Chondrocyte (in vitro differentiated cells): ENCODE measurements at regions not wholly inside any gene's neighbourhood (a gene's known extent, or its start where the extent isn't known, plus 50 kb on each side); places are given as distances from the start of the nearest gene placed in this dataset.

Experiments
- DNase-seq: peaks from one replicate; pipeline ENCODE4 v3.0.0; 2021; ENCODE audit warnings: mixed read lengths, low spot score
- H3K27ac Mint-ChIP-seq: one replicate; pipeline ENCODE4 v1.8.0; 2021; ENCODE audit warnings: mild to moderate bottlenecking, moderate library complexity, mixed read lengths; ENCODE audit not compliant: unreplicated experiment
- H3K27me3 Mint-ChIP-seq: 2 replicates; pipeline ENCODE4 v1.8.0; 2021; ENCODE audit warnings: low read depth, mixed read lengths
- H3K36me3 Mint-ChIP-seq: 2 replicates; pipeline ENCODE4 v1.8.0; 2021; ENCODE audit warnings: low read depth, mixed read lengths
- H3K4me1 Mint-ChIP-seq: 2 replicates; pipeline ENCODE4 v1.8.0; 2021; ENCODE audit warnings: low read depth, mild to moderate bottlenecking, mixed read lengths
- H3K4me3 Mint-ChIP-seq: one replicate; pipeline ENCODE4 v1.8.0; 2021; ENCODE audit warnings: mild to moderate bottlenecking, moderate library complexity, mixed read lengths; ENCODE audit not compliant: unreplicated experiment
- H3K9me3 Mint-ChIP-seq: 2 replicates; pipeline ENCODE4 v1.8.0; 2021; ENCODE audit warnings: low read depth, mixed read lengths
- TF ChIP-seq, protein P1 (sequence below): fragments of 200-600 bp; sonication (generic); IDR thresholded peaks from 2 replicates; pipeline ENCODE4 v1.5.0; 2021; ENCODE audit warnings: antibody characterized with exemption, mild to moderate bottlenecking, moderate library complexity

DNA sequence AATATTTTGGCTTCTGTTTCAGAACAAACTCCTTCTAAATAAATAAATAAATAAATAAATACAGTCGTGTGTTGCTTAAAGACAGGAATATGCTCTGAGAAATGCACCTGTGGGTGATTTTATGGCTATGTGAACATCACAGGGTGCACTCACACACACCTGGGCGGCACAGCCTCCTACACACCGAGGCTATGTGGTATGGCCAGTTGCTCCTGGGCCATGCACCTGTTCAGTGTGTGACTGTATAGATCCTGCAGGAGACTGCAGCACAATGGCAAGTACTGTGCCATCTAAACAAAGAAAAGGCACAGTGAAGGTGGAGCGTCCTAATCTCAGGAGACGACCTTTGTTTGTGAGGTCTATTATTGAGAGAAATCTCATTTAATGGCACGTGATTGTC is 1281.1 kb downstream of the TBC1D22A start:
- H3K4me1 Mint-ChIP-seq: no peaks in the 10 kb centered on the region

DNA sequence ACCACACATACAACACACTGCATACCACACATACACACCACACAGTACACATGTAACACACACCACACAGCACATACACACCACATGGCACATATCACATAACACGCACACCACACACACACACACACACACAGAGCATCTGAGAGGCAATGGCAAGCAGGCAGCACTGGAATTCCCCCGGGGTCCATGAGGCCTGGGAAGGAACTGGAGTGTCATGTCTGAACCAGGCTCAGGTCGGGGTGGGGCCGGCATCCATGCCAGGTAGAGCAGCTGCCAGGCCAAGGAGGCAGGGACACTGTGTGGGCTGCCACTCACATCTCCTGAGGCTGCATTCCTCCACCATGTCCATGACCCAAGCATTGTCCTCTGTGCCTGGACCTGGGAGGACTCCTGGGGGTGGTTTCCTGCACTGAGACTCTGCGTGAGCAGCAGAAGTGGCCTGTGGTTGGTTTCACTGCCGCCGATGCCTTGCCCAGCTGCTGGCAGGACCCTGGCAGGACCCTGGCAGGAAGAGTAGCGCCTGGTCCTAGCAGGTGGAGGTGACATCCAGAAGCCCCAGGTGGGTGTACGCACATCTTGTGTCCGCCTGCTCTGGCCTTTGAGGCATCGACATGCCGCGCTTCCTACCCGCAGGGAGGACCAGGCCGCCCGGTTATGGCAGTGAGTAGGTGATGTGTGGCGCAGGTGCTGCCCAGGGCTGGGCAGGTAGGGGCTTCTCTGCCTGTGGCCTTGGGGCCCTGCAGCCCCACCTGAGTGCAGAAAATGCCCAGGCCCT is 1280.4 kb downstream of the TBC1D22A start:
- Mint-ChIP-seq H3K27me3 (peaks cover 3% of the 10 kb centered on the region), H3K27ac (no peak overlapping the region), H3K4me1 (no peaks in the 10 kb centered on the region), H3K36me3 (no peaks in the 10 kb centered on the region), H3K9me3 (peaks cover 3% of the 10 kb centered on the region), H3K4me3 (no peak overlapping the region)
- TF ChIP-seq, protein P1, sequence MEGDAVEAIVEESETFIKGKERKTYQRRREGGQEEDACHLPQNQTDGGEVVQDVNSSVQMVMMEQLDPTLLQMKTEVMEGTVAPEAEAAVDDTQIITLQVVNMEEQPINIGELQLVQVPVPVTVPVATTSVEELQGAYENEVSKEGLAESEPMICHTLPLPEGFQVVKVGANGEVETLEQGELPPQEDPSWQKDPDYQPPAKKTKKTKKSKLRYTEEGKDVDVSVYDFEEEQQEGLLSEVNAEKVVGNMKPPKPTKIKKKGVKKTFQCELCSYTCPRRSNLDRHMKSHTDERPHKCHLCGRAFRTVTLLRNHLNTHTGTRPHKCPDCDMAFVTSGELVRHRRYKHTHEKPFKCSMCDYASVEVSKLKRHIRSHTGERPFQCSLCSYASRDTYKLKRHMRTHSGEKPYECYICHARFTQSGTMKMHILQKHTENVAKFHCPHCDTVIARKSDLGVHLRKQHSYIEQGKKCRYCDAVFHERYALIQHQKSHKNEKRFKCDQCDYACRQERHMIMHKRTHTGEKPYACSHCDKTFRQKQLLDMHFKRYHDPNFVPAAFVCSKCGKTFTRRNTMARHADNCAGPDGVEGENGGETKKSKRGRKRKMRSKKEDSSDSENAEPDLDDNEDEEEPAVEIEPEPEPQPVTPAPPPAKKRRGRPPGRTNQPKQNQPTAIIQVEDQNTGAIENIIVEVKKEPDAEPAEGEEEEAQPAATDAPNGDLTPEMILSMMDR: no peak
- DNase-seq: no peak

More for the DNA sequence above, 1281.1 kb downstream of the TBC1D22A start:
- no peaks in the 10 kb centered on the region for H3K36me3 Mint-ChIP-seq
- H3K4me3 Mint-ChIP-seq: no peak overlapping the region
- H3K9me3 Mint-ChIP-seq: peaks cover 3% of the 10 kb centered on the region
- DNase-seq: no peak
- TF ChIP-seq, protein P1: no peak
- H3K27me3 Mint-ChIP-seq: peaks cover 3% of the 10 kb centered on the region
- H3K27ac Mint-ChIP-seq: no peak overlapping the region

DNA sequence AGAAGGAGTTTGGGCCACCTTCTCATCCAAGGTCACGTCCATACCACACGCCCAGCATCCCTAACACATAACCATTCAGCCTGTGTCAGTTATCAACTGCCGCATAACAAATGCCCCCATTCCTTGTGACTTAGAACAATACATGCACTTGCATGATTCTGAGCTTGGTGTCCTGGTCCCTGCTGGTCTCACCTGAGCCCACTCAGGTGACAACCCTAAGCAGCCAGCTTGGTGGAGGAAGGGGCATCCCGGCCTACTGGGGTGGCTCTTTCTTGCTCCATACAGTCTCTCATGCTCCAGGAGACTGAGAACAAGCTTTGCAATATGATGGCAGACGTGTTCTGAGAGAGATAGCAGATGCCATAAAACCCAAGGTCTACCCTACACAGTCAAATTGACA is 1276.9 kb downstream of the TBC1D22A start:
- no peaks in the 10 kb centered on the region for H3K36me3 Mint-ChIP-seq
- no peaks in the 10 kb centered on the region for H3K4me1 Mint-ChIP-seq
- no peak overlapping the region for H3K4me3 Mint-ChIP-seq
- peaks cover 3% of the 10 kb centered on the region for H3K9me3 Mint-ChIP-seq
- peaks cover 9% of the 10 kb centered on the region for H3K27me3 Mint-ChIP-seq
- no peak for DNase-seq
- TF ChIP-seq, protein P1: no peak
- no peak overlapping the region for H3K27ac Mint-ChIP-seq

DNA sequence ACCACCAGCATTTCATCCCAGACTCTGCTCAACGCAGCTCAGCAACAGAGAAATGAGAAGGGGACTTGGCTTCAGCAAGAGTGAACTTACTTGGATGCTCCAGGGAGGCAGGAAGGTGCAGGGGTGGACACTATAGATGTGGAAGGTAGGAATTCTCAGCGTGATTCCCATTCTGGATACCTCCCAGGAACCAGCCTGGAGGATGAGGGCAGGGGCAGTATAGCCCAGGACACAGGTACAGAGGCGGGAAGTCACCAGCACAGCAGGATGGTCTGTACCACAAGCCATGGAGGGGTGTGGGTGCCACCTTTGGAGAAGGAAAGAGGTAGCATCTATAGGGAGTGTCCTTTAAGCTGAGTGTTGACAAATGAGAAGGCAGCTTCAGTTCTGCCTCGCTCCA is 1275.2 kb downstream of the TBC1D22A start:
- H3K27ac Mint-ChIP-seq: no peak overlapping the region
- no peaks in the 10 kb centered on the region for H3K36me3 Mint-ChIP-seq
- H3K4me1 Mint-ChIP-seq: no peaks in the 10 kb centered on the region
- no peak for DNase-seq
- H3K27me3 Mint-ChIP-seq: peaks cover 9% of the 10 kb centered on the region
- no peak overlapping the region for H3K4me3 Mint-ChIP-seq
- peaks cover 10% of the 10 kb centered on the region for H3K9me3 Mint-ChIP-seq
- TF ChIP-seq, protein P1: no peak

DNA sequence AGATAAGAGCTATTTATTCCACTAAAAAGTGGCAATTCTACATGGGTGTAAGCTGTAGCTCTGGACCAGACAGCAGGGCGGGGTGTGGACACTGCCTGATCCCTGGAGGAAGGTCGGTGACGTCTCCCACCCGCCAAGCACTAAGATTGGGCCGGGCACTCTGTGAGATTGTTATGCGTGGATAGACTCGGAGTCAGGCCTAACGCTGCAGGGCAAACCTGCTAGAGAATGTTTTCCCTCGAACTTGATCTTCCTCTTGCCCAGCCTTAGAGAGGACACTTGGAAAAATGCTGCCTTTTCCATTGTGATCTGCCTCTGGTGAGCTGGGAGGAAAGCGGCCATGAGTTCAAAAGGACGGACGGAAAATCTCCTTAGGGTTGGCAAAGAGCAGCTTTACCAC is 1273.4 kb downstream of the TBC1D22A start:
- H3K27ac Mint-ChIP-seq: no peak overlapping the region
- H3K9me3 Mint-ChIP-seq: peaks cover 10% of the 10 kb centered on the region
- no peaks in the 10 kb centered on the region for H3K36me3 Mint-ChIP-seq
- no peaks in the 10 kb centered on the region for H3K4me1 Mint-ChIP-seq
- H3K4me3 Mint-ChIP-seq: no peak overlapping the region
- DNase-seq: no peak
- TF ChIP-seq, protein P1: no peak
- peaks cover 11% of the 10 kb centered on the region for H3K27me3 Mint-ChIP-seq
